Lung microvascular endothelial cell (primary cell): ENCODE measurements at regions not wholly inside any gene's neighbourhood (a gene's known extent, or its start where the extent isn't known, plus 50 kb on each side); places are given as distances from the start of the nearest gene placed in this dataset.

Experiments
- DNase-seq, 2 donors: peaks; one replicate each; pipeline versions ENCODE4 v3.0.0 to v3.0.0-alpha.2; 2010; ENCODE audit warnings: low read depth in 2 of 2

DNA sequence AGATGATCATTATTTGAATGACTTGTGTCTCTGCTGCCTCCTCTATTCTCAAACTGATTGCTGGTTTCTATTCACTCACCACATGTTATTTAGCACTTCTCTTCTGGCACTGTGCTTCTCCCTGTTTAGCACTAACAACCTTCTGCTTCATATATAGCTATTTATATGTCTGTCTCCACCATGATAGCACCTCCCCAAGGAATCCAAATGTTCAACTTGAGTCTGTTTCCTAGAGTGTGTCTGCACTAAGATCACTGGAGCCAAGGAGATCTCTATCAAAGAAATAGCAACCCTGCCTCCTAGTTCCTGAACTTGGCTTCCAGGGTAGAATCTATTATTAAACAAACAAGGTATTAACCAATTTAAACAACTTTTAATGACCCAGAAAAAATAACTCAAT is 104.5 kb downstream of the CYP26A1 start:
- no peak for DNase-seq

DNA sequence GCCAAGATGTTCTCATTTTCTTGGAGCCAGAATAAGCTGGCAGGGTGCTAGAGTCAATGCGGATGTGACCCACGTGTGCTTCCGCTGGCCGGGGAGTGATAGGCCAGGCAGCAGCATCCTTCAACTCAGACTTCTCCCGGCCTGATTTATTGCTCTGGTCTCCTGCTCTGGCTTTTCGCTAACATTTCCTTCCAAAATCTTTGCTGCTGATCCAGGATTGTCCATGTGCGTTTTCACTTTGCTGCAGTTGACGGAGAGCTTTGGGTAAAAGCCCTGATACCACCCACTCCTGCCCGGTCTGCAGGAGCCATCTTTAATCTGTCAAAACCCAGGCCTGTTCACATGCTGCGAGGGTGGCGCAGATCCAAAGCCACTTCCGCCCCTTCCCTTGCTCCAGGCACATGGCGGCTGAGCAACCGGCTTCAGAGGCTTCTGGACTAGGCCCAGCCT is 106.8 kb downstream of the CYP26A1 start:
- DNase-seq = peak; percentile 4 to 42

DNA sequence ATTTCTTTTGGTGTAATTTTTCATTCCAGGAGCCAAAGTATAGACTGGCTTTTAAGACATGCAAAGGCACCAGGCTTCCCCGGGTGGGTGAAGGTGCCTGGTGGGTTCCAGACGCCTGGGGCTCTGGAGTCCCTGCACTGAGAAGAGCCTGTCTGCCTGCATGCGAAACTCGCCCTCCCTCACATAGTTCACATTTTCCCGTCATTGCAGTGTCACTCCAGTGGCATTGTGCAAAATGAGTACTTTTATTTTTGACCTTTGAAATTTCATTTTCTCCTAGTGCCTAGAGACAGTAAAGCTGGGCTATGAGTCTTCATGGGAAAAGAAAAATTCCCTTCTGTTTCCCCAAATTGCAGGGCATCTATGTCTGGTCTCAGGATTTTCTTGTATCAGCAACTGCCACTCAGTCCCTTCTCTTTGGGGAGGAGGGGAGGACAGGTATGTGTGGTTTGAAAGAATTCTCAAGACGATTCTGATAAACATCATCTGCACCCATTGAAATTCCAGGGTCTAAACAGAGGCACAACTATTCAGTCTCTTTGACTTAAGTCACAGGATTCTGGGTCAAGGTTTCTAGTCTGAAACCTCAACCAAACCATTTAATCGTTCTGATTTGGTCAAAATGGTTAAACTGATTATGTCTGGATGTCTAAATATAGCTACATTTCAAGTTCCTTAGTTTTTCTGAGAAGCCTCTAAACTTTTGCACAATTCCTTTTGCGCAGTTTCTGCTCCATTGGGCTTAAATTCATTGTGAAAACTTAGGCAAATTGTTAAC is 107.8 kb downstream of the CYP26A1 start:
- DNase-seq = no peak

- no peak for DNase-seq
Measured at GRCh38 chr10:93182049-93182327, 108.3 kb downstream of the CYP26A1 start.

DNA sequence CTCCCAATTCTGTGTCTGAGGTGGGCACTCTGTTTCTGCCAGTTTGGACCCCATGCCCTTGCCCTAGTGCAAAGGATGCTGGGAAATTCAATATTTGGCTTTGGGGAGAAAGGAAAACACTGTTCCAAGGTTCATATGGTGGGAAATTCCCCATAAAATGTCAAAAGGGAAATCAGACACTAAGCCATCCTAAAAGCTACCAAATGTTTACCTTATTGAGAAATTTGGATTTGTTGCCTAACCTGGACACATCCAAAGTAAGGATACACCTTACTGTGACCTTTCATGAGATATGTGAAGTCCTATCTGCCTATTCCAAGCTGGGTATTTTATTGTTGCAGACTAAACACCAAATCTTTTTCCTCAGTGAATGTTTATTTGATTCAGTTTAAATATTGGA is 109.1 kb downstream of the CYP26A1 start:
- DNase-seq = no peak

GRCh38 chr10:93186653-93187052 is 113.0 kb downstream of the CYP26A1 start:
- DNase-seq = no peak

GRCh38 chr10:93189944-93190343 is 116.3 kb downstream of the CYP26A1 start:
- no peak for DNase-seq

DNA sequence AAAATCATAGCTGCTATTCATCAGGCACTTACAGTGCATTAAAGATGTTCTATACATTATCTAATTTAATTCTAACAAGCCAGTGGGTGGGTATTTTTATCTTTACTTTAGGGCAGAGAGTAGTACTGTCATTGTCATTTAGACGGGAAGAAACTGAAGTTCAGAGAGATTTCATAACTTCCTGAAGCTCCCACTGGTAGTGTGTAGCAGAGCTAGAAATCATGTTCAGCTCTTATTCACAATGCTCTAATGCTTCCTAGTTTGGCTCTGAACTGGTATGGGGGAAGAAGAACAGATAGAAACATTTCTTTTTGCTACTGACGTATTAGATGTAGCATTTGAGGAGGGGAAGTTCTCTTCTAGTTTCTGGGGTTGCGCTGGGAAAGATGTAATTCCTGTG is 116.7 kb downstream of the CYP26A1 start:
- peak in 1 of 2 donors; percentile 43 for DNase-seq

GRCh38 chr10:93193906-93194305 is 120.2 kb downstream of the CYP26A1 start:
- DNase-seq = no peak

DNA sequence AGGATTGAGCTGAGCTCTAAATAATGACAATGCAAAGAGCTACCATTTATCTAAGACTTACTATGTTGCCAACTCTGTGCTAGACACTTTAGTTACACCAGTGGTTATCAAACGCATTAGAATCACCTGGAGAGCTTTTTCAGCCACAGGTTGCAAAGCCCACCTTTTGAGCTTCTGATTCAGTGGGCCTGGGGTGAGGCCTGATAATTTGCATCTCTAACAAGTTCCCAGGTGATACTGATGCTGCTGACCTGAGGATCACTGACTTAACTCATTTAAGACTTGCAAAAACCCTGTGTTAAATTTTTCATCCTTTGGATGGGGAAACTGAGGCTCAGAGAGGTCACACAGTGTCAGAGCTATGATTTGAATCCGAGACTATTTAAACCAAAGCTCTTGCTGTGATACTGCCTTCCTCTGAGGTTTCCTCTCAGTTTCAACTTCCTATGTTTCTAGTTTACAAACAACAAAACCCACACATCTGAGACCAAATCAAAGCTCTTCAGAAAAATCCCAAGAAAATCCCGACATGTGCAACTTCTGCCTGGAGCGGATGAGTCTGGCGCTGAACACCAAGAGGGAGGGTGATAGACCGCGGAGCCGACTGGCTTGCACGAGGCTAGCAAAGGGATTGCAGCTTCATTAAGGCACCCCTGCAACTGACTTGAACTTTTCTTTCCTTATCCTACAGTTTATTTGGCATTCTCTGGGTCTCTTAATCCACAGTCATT is 124.9 kb downstream of the CYP26A1 start:
- peak; percentile 15 to 31 for DNase-seq

GRCh38 chr10:93199191-93199751 is 125.6 kb downstream of the CYP26A1 start:
- DNase-seq = peak; percentile 53 to 82

DNA sequence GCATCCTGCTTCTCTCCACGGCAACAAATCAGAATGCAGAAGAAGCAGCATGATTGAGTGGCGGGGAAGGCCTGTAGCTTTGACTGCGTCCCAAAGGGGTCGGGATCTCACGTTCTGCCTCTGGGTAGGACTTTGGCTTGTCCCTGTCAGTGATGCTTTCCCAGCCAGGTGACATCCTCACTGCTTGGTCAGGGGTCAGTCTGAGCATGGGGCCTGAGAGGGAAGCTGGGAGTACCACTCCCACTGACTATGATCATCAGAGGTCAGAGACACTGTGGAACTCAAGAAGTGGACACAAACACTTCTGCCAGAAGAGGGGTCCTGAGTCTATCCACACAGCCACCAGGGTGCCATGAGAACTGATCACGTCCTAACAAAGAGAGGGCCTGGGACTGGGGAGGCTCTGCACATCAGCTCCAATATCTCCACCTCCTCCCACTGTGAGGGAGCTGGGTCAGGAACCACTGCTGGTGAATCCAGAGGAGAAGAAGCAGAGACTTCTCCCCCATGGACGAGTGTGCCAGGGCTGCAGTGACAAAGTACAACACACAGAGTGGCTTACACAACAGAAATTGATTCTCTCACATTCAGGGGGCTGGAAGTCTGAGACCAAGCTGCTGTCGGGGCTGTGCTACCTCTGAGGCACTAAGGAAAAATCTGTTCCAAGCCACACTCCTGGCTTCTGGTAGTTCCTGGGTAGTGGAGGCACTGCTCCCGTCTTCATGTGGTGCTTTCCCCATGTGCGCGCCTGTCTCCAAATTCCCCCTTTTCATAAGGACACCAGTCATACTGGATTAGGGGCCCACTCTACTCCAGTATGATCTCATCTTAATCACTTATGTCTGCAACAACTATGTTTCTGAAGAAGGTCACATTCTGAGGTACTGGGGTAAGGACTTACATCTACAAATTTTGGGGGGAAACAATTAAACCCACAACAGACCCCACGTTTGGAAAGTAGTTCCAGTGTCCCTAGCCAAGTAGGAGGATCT is 131.1 kb downstream of the CYP26A1 start:
- DNase-seq = no peak

- DNase-seq = no peak
Measured at GRCh38 chr10:93206652-93207051, 133.0 kb downstream of the CYP26A1 start.

DNA sequence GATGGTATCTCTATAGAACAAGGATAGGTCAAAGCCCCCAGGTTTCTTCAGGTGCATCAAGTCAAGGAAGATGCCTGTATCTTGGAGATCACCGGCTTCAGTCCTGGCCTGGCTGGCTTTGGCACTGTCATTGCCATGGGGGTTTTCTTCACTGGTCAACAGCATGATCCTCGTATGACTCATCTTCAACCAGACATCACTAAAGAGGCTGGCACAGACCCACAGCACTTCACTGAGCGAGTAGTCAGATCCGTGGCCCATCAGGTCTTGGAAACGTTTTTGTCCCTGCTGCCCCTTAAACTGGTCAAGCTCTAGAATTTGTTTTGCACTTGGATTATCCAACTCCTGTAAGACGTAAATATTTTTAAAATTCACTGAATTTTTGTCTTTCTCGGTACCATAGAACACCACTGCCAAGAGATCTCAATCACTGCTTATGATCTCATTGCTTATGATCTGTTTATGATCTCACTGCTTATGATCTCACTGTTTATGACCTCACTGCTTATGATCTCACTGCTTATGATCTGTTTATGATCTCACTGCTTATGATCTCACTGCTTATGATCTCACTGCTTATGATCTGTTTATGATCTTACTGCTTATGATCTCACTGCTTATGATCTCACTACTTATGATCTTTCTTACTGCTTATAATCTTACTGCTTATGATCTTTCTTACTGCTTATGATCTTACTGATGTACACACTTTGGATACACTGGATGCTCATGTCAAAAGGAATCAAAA is 135.2 kb downstream of the CYP26A1 start:
- DNase-seq = peak; percentile 23 to 43

- no peak for DNase-seq
Measured at GRCh38 chr10:93211991-93212390, 138.3 kb downstream of the CYP26A1 start.

DNA sequence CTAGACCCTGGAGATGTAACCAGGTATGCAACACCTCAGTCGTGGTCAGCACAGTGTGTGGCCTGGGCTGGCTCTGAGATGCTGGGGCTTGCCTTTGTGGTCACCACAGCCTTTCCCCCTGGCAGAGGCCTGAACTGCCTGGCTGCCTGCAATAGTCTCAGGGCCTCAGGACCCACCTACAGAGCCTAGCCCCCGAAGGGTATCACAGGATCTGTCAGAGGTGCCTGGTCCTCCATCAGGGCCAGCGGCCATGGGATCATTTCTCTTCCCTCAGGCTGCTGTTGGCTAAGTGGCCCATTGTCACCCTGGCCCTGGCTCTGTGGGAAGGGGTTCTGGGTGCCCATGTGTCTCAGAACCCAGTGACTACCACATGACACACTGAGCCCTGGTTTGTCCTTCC is 141.6 kb downstream of the CYP26A1 start:
- DNase-seq = no peak

DNA sequence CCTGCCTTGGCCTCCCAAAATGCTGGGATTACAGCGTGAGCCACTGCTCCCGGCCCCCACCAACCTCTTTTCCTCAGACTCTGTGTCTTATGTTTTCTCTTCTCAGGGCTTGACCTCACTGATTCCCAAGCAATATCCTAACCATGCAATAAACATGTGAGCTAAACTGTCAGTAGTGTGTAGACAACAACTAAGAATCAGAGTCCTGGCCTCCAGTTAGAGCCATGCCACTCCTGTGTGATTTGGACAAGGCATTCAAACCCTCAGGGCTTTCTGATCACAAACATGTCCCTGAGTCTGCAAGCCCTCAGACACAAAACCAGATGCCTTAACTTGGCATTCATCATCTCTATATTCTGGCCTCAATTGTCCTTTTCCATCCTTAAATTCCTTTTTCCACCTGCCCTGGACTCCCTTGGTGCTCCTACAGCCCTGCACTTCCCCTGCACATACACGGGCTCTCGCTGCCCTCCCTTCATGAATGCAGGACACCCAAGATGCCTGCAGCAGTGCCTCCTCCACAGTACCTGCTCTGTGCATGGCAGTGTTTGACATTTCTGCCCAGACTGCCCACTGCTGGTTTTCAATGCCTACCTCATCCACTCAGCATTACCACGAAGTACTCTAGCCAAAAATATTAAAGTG is 142.8 kb downstream of the CYP26A1 start:
- DNase-seq = no peak

GRCh38 chr10:93218386-93218785 is 144.7 kb downstream of the CYP26A1 start:
- no peak for DNase-seq

- DNase-seq = no peak
Measured at GRCh38 chr10:93219347-93219746, 145.7 kb downstream of the CYP26A1 start.
